Fibroblast of skin of scalp (primary cell): ENCODE measurements at regions not wholly inside any gene's neighbourhood (a gene's known extent, or its start where the extent isn't known, plus 50 kb on each side); places are given as distances from the start of the nearest gene placed in this dataset.

Experiments
- DNase-seq: peaks from one replicate; pipeline ENCODE4 v3.0.0-alpha.2; 2013

GRCh38 chr11:70746351-70746750, 348.0 kb downstream of the CTTN start:
- no peak for DNase-seq

DNA sequence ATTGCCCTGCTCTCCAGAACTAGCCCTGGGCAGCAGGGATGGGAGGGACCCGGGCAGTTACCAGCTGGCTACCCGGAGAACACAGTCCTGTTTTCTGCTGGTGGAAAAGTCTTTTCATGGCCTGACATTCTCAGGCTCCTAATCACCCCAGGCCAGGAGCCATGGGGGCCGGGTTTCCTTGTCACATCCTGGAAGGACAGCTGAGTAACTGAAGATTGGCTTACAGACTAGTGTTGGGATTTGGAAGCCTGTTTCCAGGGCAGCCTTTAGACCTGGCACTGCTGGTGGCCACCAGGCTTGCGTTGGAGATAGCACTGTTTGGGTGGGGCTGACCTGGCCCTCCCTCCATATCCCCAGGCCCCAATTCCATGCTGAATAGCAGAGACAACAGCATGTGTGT, 349.0 kb downstream of the CTTN start:
- no peak for DNase-seq

DNA sequence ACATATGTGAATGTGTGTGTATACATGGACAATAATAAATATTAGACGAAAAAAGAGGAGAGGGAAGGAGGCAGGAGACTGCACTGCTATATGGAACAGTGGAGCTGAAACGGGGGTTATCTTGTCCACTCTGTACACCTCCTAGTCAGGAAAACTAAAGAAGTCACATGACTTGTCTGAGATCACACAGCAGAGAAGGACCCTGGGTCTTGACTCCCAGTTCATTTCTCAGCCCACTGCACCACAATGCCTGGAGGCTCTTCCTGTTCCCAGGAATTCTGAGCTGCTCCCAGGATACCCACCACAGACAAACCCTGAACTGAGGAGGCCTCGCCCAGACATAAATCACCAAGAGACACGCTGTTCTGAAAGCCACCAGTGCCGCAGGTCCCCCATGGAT, 349.6 kb downstream of the CTTN start:
- no peak for DNase-seq

DNA sequence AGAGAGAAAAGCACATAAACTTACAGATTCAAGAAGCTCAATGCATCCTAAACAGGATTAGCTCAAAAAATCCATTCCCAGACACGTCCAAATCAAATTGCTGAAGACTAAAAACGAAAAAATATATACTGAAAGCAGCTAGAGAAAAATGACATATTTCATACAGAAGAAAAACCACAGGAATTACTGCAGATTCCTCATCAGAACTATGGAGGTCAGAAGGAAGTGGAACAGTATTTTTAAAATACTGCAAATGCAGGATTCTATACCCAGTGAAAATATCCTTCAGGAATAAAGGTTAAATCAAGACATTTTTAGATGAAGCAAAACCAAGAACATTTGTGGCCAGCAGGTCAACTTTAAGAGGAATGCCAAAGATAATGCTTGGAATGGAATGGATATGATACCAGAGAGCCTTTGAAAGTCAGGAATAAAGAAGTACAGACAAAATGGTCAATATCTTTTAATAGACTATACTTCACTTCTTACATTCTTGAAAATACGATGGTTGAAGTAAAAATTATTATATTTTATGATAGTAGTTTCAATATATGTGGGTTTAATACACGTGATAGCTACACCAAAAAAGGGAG, 352.9 kb downstream of the CTTN start:
- DNase-seq, result no peak

GRCh38 chr11:70755410-70756158, 357.3 kb downstream of the CTTN start:
- DNase-seq, result peak; percentile 67

GRCh38 chr11:70756341-70756740, 358.0 kb downstream of the CTTN start:
- DNase-seq, result no peak

DNA sequence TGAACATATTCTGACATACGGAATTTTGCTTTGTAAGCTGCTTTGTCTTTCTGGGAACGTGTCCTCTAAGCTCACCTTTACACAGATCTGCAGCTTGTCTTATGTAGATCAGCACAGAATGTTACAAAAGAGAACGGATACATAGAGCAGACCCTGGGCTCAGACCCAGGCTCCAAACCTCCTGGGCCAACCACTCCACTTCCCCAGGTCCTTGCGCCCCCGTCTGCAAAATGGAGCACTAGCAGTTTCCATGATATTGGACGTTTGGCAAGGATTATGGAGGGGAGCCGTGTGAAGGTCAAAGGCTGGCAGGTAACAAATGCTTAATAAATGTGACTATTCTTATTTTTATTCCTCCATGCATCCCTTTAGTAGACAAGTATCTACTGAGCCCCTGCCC, 358.4 kb downstream of the CTTN start:
- no peak for DNase-seq

- no peak for DNase-seq
These were observed 358.9 kb downstream of the CTTN start for GRCh38 chr11:70757241-70757640.

GRCh38 chr11:70758206-70758605, 359.9 kb downstream of the CTTN start:
- no peak for DNase-seq

DNA sequence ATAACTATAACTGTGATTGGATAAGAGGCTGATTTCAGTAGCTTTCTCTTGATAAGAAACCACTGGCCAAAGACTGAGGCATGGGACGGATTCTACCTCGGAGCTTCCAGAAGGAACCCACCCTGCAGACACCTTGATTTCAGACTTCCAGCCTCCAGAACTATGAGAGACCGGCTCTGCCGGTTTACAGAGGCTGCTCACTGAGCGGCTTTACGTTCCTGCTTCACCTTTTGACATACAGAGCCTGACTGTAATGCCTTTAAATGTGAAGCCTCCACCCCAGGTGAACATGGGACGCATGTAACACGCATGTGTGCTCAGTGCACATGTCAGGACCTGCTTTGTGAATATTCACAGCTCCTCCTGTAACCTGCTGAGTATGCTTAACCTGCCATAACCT, 361.5 kb downstream of the CTTN start:
- DNase-seq, result no peak

DNA sequence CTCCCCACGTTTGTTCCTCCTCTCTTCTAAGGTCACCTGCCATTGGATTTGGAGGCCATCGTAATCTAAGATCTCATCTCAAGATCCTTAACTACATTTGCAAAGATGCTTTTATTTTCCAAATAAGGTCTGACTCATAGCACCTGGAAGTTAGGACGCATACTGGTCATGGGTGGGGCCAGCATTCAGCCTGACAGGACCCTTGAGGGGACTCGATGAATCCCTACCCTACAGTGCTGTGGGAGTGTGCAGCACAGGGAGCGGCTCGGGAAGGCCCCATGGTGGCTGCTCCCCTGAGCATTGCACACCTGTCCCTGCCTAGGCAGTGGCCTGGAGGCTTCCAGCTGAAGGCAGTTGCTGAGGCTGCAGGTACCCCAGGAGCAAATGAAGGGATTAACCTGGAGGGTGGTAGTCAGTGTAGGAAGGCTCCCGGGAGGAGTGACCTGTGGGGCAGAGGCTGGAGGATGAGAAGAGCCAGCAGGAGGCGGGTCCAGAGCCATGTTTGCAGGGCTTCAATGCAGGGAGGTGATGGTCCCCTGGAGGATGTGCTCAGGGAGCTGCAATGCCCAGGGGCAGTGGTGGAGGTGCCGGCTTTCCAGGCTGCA, 362.2 kb downstream of the CTTN start:
- no peak for DNase-seq

DNA sequence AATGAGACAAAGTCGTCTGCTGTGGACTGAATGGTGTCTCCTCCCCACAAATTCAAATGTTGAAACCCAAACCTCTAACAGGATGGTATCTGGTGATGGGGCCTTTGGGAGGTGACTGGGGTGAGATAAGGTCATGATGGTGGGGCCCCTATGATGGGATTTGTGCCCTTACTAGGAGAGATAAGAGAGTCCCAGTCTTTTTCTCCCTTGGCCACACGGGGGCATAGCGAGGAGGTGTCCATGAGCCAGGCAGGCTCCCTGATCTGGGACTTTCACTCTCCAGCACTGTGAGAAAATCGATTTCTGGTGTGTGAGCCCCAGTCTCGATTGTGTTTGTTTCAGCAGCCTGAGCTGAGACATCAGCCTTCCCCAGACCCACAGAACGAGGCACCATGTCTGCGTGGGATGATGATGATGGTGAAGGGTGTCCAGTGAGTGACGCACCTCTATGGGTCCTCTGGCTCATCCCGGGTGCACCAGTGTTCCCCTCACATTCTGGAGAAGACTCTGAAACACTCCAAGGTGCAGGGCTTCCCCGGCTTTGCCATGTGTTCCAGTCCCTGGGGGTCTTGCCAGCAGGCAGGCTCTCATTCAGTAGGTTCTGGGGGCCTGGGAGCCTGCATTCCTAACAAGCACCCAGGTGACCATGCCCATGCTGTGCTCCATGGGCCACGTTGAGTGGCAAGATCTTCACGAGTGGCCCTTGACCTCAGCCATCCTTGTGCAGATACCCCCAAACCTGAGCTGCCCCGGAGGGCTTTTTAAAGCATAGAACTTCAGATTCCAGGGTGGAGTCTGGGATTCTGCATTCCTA, 363.0 kb downstream of the CTTN start:
- DNase-seq, result no peak

DNA sequence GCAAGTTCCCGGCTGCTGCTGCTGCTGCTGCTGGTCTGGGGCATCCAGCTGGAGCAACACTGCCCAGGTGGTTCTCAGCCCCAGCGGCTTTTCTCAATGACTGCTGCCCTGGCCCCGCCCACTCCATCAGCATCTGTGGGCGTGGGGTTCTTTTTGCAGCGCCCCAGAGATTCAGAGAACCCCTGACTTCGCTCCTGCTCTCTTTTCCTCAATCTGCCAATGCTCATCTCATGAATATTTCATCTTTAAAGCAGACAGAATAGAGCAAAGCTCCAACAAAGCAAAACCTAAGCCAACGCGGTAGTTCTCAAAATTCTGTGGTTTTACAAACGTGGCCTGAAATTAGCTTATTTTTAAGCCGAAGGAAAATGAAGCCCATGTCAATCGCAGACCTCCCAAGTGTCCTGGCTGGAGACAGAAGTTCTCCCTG, 363.6 kb downstream of the CTTN start:
- no peak for DNase-seq

DNA sequence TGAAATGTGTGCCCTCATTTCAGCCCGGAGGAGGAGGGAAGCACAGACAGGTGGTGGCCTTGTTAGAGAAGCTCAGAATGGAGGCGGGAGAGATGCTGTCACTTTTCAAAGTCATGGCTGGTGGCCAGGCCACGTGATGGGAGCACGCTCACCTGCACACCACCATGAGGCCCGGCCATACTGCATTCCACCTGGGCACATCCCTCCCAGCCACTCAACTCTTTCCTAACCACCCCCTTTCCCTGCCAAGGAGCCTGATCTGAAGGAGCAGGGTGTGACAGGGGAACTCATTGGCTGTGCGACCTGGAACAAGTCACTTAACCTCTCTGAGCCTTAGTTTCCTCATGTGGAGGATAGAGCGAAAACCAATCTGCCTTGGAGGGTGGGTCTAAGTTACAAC, 364.5 kb downstream of the CTTN start:
- DNase-seq, result no peak

DNA sequence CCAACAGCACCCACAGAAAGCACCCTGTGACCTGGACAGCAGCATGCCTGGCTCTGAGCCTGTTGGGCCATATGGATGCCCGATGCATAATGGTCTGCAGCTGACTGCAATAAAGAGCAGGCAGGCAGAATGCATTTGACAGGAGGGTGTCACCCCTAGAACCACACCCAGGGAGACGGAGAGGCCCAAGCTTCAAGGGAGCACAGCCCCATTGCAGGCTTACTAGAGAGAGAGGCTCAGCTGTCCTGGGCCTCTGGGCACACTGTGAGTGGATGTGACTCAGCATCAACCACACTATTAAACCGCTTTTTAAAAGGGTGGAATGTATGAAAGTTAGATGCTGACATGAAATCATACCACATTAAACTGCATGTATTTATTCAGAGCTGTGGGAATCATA, 365.3 kb downstream of the CTTN start:
- no peak for DNase-seq

GRCh38 chr11:70764356-70764905, 366.1 kb downstream of the CTTN start:
- no peak for DNase-seq

- DNase-seq, result no peak
These were observed 368.6 kb downstream of the CTTN start for GRCh38 chr11:70766901-70767300.

- DNase-seq, result no peak
These were observed 370.2 kb downstream of the CTTN start for GRCh38 chr11:70768346-70769095.

GRCh38 chr11:70769106-70769505, 370.8 kb downstream of the CTTN start:
- no peak for DNase-seq

DNA sequence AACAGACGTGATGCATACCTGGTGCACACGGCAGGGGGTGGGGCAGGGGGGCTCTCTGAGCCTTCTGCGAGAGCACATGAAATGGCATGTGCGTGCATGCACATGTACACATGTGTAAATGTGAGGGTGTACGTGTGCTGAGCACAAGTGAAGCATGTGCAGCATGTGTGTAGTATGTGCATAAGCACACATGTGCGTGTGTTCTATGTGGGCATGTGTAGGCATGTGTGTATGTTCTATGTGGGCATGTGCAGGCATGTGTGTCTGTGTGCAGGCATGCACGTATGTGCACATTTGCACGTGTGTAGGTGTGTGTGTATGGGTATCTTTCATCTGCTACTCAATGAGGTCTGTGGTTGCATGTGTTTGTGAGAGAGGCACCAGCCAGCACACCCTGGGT, 371.2 kb downstream of the CTTN start:
- no peak for DNase-seq

- DNase-seq, result no peak
These were observed 373.0 kb downstream of the CTTN start for GRCh38 chr11:70771099-70771885.
